H9 (cell line): ENCODE measurements at regions not wholly inside any gene's neighbourhood (a gene's known extent, or its start where the extent isn't known, plus 50 kb on each side); places are given as distances from the start of the nearest gene placed in this dataset.

ENCODE experiments used
- DNase-seq: peaks from one replicate; pipeline ENCODE4 v3.0.0-alpha.2; 2017
- H2AFZ ChIP-seq: one replicate; pipeline ENCODE4 v1.6.1; 2013; ENCODE audit warnings: mild to moderate bottlenecking, low read length, control low read depth, moderate library complexity
- H2AK5ac ChIP-seq: 2 replicates; pipeline ENCODE4 v1.6.1; 2013; ENCODE audit warnings: low read length, control low read depth, mixed read lengths; ENCODE audit not compliant: insufficient read length
- H2BK120ac ChIP-seq: one replicate; pipeline ENCODE4 v1.6.1; 2013; ENCODE audit warnings: low read depth, mild to moderate bottlenecking, low read length, control low read depth, inconsistent platforms; ENCODE audit not compliant: poor library complexity, severe bottlenecking
- H2BK12ac ChIP-seq: 2 replicates; pipeline ENCODE4 v1.6.1; 2013; ENCODE audit warnings: low read length, control low read depth, mixed read lengths, low read depth; ENCODE audit not compliant: insufficient read length
- H2BK15ac ChIP-seq: 2 replicates; pipeline ENCODE4 v1.6.1; 2013; ENCODE audit warnings: low read depth, low read length, control low read depth
- H2BK20ac ChIP-seq: one replicate; pipeline ENCODE4 v1.6.1; 2013; ENCODE audit warnings: low read depth, mild to moderate bottlenecking, low read length, control low read depth, inconsistent platforms; ENCODE audit not compliant: poor library complexity, severe bottlenecking
- H2BK5ac ChIP-seq: 2 replicates; pipeline ENCODE4 v1.6.1; 2013; ENCODE audit warnings: low read length, control low read depth, mixed read lengths; ENCODE audit not compliant: insufficient read length
- H3K14ac ChIP-seq: 2 replicates; pipeline ENCODE4 v1.6.1; 2013; ENCODE audit warnings: low read length, control low read depth; ENCODE audit not compliant: insufficient read depth
- H3K18ac ChIP-seq: 2 replicates; pipeline ENCODE4 v1.6.1; 2013; ENCODE audit warnings: low read depth, mild to moderate bottlenecking, mixed read lengths, low read length, control low read depth; ENCODE audit not compliant: insufficient read length
- H3K23ac ChIP-seq: 2 replicates; pipeline ENCODE4 v1.6.1; 2013; ENCODE audit warnings: low read length, control low read depth, mixed read lengths, low read depth; ENCODE audit not compliant: insufficient read length
- H3K23me2 ChIP-seq: 2 replicates; pipeline ENCODE4 v1.6.1; 2013; ENCODE audit warnings: low read depth, mild to moderate bottlenecking, mixed read lengths, low read length, control low read depth; ENCODE audit not compliant: insufficient read length, poor library complexity, severe bottlenecking
- H3K27ac ChIP-seq: 2 replicates; pipeline ENCODE4 v1.5.1; 2013; ENCODE audit warnings: low read length, control low read depth, mixed read lengths, low read depth; ENCODE audit not compliant: insufficient read length
- H3K27me3 ChIP-seq: 2 replicates; pipeline ENCODE4 v1.6.1; 2013; ENCODE audit warnings: low read length, control low read depth, inconsistent platforms; ENCODE audit not compliant: insufficient read depth
- H3K4ac ChIP-seq: 2 replicates; pipeline ENCODE4 v1.6.1; 2013; ENCODE audit warnings: low read depth, mild to moderate bottlenecking, control low read depth, inconsistent platforms, low read length, moderate library complexity
- H3K4me1 ChIP-seq: 2 replicates; pipeline ENCODE4 v1.6.1; 2013; ENCODE audit warnings: low read length, control low read depth, inconsistent platforms; ENCODE audit not compliant: insufficient read depth
- H3K4me2 ChIP-seq: 2 replicates; pipeline ENCODE4 v1.6.1; 2013; ENCODE audit warnings: low read length, control low read depth, mixed read lengths; ENCODE audit not compliant: insufficient read length, insufficient read depth
- H3K56ac ChIP-seq: 2 replicates; pipeline ENCODE4 v1.6.1; 2013; ENCODE audit warnings: low read depth, mild to moderate bottlenecking, mixed read lengths, low read length, control low read depth; ENCODE audit not compliant: insufficient read length
- H3K79me1 ChIP-seq: 2 replicates; pipeline ENCODE4 v1.6.1; 2013; ENCODE audit warnings: low read depth, mild to moderate bottlenecking, moderate library complexity, low read length, control low read depth, inconsistent platforms; ENCODE audit not compliant: insufficient read depth, poor library complexity, severe bottlenecking
- H3K79me2 ChIP-seq: 2 replicates; pipeline ENCODE4 v1.6.1; 2013; ENCODE audit warnings: low read length, control low read depth, inconsistent platforms; ENCODE audit not compliant: insufficient read depth
- H3K9ac ChIP-seq: 2 replicates; pipeline ENCODE4 v1.6.1; 2013; ENCODE audit warnings: low read length, control low read depth, mixed read lengths; ENCODE audit not compliant: insufficient read length; ENCODE audit errors: extremely low read depth
- H3K9me3 ChIP-seq: one replicate; pipeline ENCODE4 v1.6.1; 2013; ENCODE audit warnings: low read depth, low read length, inconsistent platforms; ENCODE audit not compliant: control insufficient read depth
- H3T11ph ChIP-seq: one replicate; pipeline ENCODE4 v1.6.1; 2013; ENCODE audit warnings: mild to moderate bottlenecking, low read length, control low read depth, inconsistent platforms
- H4K20me1 ChIP-seq: one replicate; pipeline ENCODE4 v1.6.1; 2013; ENCODE audit not compliant: control insufficient read depth, insufficient read length, insufficient read depth
- H4K5ac ChIP-seq: 2 replicates; pipeline ENCODE4 v1.6.1; 2013; ENCODE audit warnings: low read depth, mild to moderate bottlenecking, mixed read lengths, low read length, control low read depth; ENCODE audit not compliant: insufficient read length
- H4K8ac ChIP-seq: replicated peaks from 2 replicates; pipeline ENCODE4 v1.6.1; 2013; ENCODE audit warnings: low read length, control low read depth, mixed read lengths, low read depth; ENCODE audit not compliant: insufficient read length
- H4K91ac ChIP-seq: 2 replicates; pipeline ENCODE4 v1.6.1; 2013; ENCODE audit warnings: low read depth, mild to moderate bottlenecking, moderate library complexity, mixed read lengths, low read length, control low read depth; ENCODE audit not compliant: insufficient read length
- H3K27ac Mint-ChIP-seq, 3 experiments: 2 replicates in 2 of 3; 3 replicates in 1 of 3; pipeline ENCODE4 v1.8.0; 2020 to 2021; ENCODE audit warnings: mixed read lengths in 3 of 3, mild to moderate bottlenecking in 1 of 3, moderate library complexity in 1 of 3
- H3K27me3 Mint-ChIP-seq: 2 replicates; pipeline ENCODE4 v1.8.0; 2021; ENCODE audit warnings: low read depth, mild to moderate bottlenecking, moderate library complexity, mixed read lengths
- H3K36me3 Mint-ChIP-seq, 3 experiments: 2 replicates in 2 of 3; 3 replicates in 1 of 3; pipeline ENCODE4 v1.8.0; 2020 to 2021; ENCODE audit warnings: low read depth in 3 of 3, mixed read lengths in 3 of 3; ENCODE audit not compliant: insufficient read depth in 1 of 3
- H3K4me1 Mint-ChIP-seq, 2 experiments: 2 replicates each; pipeline ENCODE4 v1.8.0; 2020; ENCODE audit warnings: mixed read lengths in 2 of 2
- H3K4me3 Mint-ChIP-seq, 2 experiments: 2 replicates in 1 of 2; 3 replicates in 1 of 2; pipeline ENCODE4 v1.8.0; 2020 to 2021; ENCODE audit warnings: mild to moderate bottlenecking in 2 of 2, mixed read lengths in 2 of 2, moderate library complexity in 1 of 2
- H3K9me3 Mint-ChIP-seq, 2 experiments: 2 replicates in 1 of 2; 3 replicates in 1 of 2; pipeline ENCODE4 v1.8.0; 2020; ENCODE audit warnings: mild to moderate bottlenecking in 2 of 2, mixed read lengths in 2 of 2, moderate library complexity in 1 of 2
- WGBS: extraction: QIAGEN DNeasy Blood & Tissue Kit; methylation state at CpG from one replicate; pipeline ENCODE4 v1.1.7; 2013; ENCODE audit warnings: missing lambda C conversion rate, low lambda C conversion rate, mixed read lengths; ENCODE audit not compliant: insufficient read length; ENCODE audit errors: extremely low coverage; 5-methylcytosine and 5-hydroxymethylcytosine counted together
- TF ChIP-seq, protein P1 (sequence below): fragments of 200-600 bp; sonication (generic); conservative IDR thresholded peaks from 3 replicates; pipeline ENCODE4 v1.8.0; 2021; ENCODE audit warnings: antibody characterized with exemption, mild to moderate bottlenecking

DNA sequence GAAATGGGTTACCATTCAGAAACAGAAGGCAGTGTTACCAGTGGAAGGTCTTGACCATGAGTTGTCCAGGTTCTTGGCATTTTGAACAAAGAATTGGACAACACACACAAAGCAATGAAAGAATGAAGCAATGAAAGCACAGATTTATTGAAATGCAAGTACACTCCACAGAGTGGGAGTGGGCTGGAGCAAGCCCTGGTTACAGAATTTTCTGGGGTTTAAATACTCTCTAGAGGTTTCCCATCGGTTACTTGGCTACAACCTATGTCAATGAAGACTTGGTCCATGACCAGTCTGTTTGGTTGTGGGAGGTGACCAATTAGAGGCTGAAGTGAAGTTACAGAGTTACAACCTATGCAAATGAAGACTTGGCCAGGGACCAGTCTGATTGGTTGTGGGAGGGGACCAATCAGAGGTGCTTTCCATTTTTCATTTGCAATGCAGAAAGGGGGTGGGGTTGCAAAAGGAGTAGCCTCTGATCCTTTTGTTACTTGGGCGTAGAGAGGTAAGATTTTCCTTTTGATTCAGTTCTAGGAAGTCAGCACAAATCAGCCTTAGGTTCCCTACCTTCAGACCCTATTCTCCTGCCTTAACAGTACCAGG is 71.7 kb upstream of the SPRY4 start:
- no peak overlapping the region for H3K18ac ChIP-seq

More for the DNA sequence above, 71.7 kb upstream of the SPRY4 start:
- H4K5ac ChIP-seq: no peak overlapping the region
- no peak overlapping the region for H2BK5ac ChIP-seq
- no peak overlapping the region for H3K4me2 ChIP-seq
- H4K20me1 ChIP-seq: no peaks in the 10 kb centered on the region
- H3K27me3 Mint-ChIP-seq: no peaks in the 10 kb centered on the region; the same call in 1 of the 2 replicates
- H2AFZ ChIP-seq: no peak overlapping the region
- no CpG with 5 or more reads among the region's 2 CpGs for WGBS
- no peak overlapping the region for H4K91ac ChIP-seq
- no peak overlapping the region for H2BK15ac ChIP-seq
- no peaks in the 10 kb centered on the region for H3K79me2 ChIP-seq
- H3K9me3 ChIP-seq: no peaks in the 10 kb centered on the region
- no peak overlapping the region for H2BK20ac ChIP-seq
- H3K79me1 ChIP-seq: no peaks in the 10 kb centered on the region
- H3K23ac ChIP-seq: no peak overlapping the region
- H3K27me3 ChIP-seq: no peaks in the 10 kb centered on the region
- H2BK120ac ChIP-seq: no peak overlapping the region
- H3K4ac ChIP-seq: no peak overlapping the region
- no peak overlapping the region for H3K27ac ChIP-seq
- H2BK12ac ChIP-seq: no peak overlapping the region
- H3K4me3 Mint-ChIP-seq: no peak overlapping the region
- no peak overlapping the region for H3K56ac ChIP-seq
- DNase-seq: no peak
- no peaks in the 10 kb centered on the region for H3K23me2 ChIP-seq
- peaks cover 3% of the 10 kb centered on the region in 2 experiments; a peak in 3 of 4 replicates for H3K4me1 Mint-ChIP-seq
- H3K14ac ChIP-seq: no peak overlapping the region
- H2AK5ac ChIP-seq: no peak overlapping the region
- no peak overlapping the region for H3K9ac ChIP-seq
- peaks cover 19 to 27% (median 25%) of the 10 kb centered on the region in 3 experiments; a peak in 6 of 7 replicates for H3K36me3 Mint-ChIP-seq
- no peak overlapping the region for H3K27ac Mint-ChIP-seq
- TF ChIP-seq, protein P1, sequence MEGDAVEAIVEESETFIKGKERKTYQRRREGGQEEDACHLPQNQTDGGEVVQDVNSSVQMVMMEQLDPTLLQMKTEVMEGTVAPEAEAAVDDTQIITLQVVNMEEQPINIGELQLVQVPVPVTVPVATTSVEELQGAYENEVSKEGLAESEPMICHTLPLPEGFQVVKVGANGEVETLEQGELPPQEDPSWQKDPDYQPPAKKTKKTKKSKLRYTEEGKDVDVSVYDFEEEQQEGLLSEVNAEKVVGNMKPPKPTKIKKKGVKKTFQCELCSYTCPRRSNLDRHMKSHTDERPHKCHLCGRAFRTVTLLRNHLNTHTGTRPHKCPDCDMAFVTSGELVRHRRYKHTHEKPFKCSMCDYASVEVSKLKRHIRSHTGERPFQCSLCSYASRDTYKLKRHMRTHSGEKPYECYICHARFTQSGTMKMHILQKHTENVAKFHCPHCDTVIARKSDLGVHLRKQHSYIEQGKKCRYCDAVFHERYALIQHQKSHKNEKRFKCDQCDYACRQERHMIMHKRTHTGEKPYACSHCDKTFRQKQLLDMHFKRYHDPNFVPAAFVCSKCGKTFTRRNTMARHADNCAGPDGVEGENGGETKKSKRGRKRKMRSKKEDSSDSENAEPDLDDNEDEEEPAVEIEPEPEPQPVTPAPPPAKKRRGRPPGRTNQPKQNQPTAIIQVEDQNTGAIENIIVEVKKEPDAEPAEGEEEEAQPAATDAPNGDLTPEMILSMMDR: no peak
- no peak overlapping the region for H4K8ac ChIP-seq
- H3K9me3 Mint-ChIP-seq: peaks cover 16 to 19% of the 10 kb centered on the region in 2 experiments
- H3T11ph ChIP-seq: no peak overlapping the region
- H3K4me1 ChIP-seq: no peaks in the 10 kb centered on the region; the same call in 1 of the 2 replicates
